OCI-LY7 (cell line): ENCODE measurements at regions not wholly inside any gene's neighbourhood (a gene's known extent, or its start where the extent isn't known, plus 50 kb on each side); places are given as distances from the start of the nearest gene placed in this dataset.

Experiments
- BruUV-seq: library from RNA; stranded (reverse); fragments of 400-500 nt; replicated peaks from 2 replicates; lab custom pipeline; 2021; lab: Mats Ljungman, UMichigan
- CTCF ChIA-PET: fragments of 300-600 bp; sonication (Branson Sonifier 250); formaldehyde crosslinking; loops from one replicate; lab custom pipeline; 2022; ENCODE audit warnings: antibody characterized with exemption; ENCODE audit not compliant: unreplicated experiment; lab: Charles Lee
- POLR2A ChIA-PET: fragments of 300-600 bp; sonication (Branson Sonifier 250); formaldehyde crosslinking; loops from one replicate; lab custom pipeline; 2022; ENCODE audit warnings: antibody characterized with exemption; lab: Charles Lee
- DNase-seq: peaks from one replicate; pipeline ENCODE4 v3.0.0-alpha.2; 2015; ENCODE audit warnings: low spot score
- H2AFZ ChIP-seq: fragments of 200-600 bp; sonication (generic), shearing (Covaris generic); 2 replicates; pipeline ENCODE4 v1.6.1; 2014; ENCODE audit warnings: mild to moderate bottlenecking, antibody characterized with exemption, low read length, moderate library complexity
- H3K27ac ChIP-seq: fragments of 200-600 bp; sonication (generic); 2 replicates; pipeline ENCODE4 v1.5.1; 2014; ENCODE audit warnings: mixed run types, low read depth, mild to moderate bottlenecking, moderate library complexity, low read length, inconsistent platforms; ENCODE audit not compliant: poor library complexity, severe bottlenecking
- H3K36me3 ChIP-seq: fragments of 200-600 bp; sonication (generic); 2 replicates; pipeline ENCODE4 v1.6.1; 2014; ENCODE audit warnings: mild to moderate bottlenecking, antibody characterized with exemption, low read length, moderate library complexity, mixed read lengths; ENCODE audit not compliant: insufficient read depth
- H3K4me1 ChIP-seq: fragments of 200-600 bp; sonication (generic); 2 replicates; pipeline ENCODE4 v1.5.1; 2014; ENCODE audit warnings: mild to moderate bottlenecking, low read length; ENCODE audit not compliant: insufficient read depth, poor library complexity, severe bottlenecking
- H3K4me2 ChIP-seq: fragments of 200-600 bp; sonication (generic); 2 replicates; pipeline ENCODE4 v1.6.1; 2014; ENCODE audit warnings: mild to moderate bottlenecking, low read length
- H3K4me3 ChIP-seq: fragments of 200-600 bp; sonication (generic); 2 replicates; pipeline ENCODE4 v1.5.1; 2014; ENCODE audit warnings: mild to moderate bottlenecking, low read depth, low read length; ENCODE audit not compliant: poor library complexity, severe bottlenecking
- H3K79me2 ChIP-seq: fragments of 200-600 bp; sonication (generic); 2 replicates; pipeline ENCODE4 v1.6.1; 2016; ENCODE audit warnings: low read depth, mild to moderate bottlenecking, low read length, moderate library complexity, mixed read lengths; ENCODE audit not compliant: insufficient read depth
- H3K9me2 ChIP-seq: fragments of 200-600 bp; sonication (generic); 2 replicates; pipeline ENCODE4 v1.6.1; 2016; ENCODE audit warnings: mild to moderate bottlenecking, low read length, mixed read lengths; ENCODE audit not compliant: insufficient read depth
- H3K9me3 ChIP-seq: fragments of 200-600 bp; sonication (generic); 2 replicates; pipeline ENCODE4 v1.6.1; 2014; ENCODE audit warnings: mild to moderate bottlenecking, mixed run types, low read length, mixed read lengths
- H4K20me1 ChIP-seq: fragments of 200-600 bp; sonication (generic); 2 replicates; pipeline ENCODE4 v1.6.1; 2014; ENCODE audit warnings: mild to moderate bottlenecking, antibody characterized with exemption, low read length, moderate library complexity, mixed read lengths; ENCODE audit not compliant: insufficient read depth
- EZH2phosphoT487 ChIP-seq: fragments of 200-600 bp; sonication (generic); IDR thresholded peaks from 2 replicates; pipeline ENCODE4 v1.6.1; 2018; ENCODE audit warnings: low read depth, borderline replicate concordance, mild to moderate bottlenecking, mixed run types, antibody characterized with exemption, low read length, moderate library complexity, mixed read lengths
- intact Hi-C: fragments of 100-400 bp; cut with micrococcal nuclease; formaldehyde crosslinking; loops from one replicate; pipeline ENCODE4 v1.10.0; 2022; ENCODE audit not compliant: unreplicated experiment
- TF ChIP-seq, protein P1 (sequence below): fragments of 200-600 bp; sonication (generic); conservative IDR thresholded peaks from 2 replicates; pipeline ENCODE4 v1.5.1; 2014; ENCODE audit warnings: mild to moderate bottlenecking, antibody characterized with exemption, low read length, moderate library complexity, mixed read lengths

DNA sequence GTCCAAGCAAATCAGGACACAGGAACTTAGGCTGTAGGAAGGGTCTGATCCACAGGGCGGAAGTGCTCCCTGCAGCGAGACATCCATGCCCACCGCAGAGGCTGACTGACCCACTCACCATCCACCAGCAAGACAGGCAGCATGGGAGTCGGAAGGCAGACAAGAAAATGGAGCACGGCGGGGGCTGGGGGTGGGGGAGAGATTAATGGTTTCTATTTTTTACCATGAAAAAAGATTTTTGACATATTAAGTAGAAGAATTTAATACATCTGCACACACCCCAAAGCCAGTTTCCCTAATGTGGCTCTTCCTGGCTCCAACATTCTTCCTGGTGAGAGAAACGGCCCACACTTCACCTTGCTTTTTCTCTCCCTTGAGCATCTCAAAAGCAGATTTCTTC lies 55.1 kb upstream of the ST8SIA3 start:
- CTCF ChIA-PET = no interaction called here
- Histone ChIP-seq H3K36me3 (no peaks in the 10 kb centered on the region), H3K9me2 (no peaks in the 10 kb centered on the region), H3K79me2 (no peaks in the 10 kb centered on the region), H3K4me3 (no peak overlapping the region), H3K9me3 (no peaks in the 10 kb centered on the region), H3K4me2 (no peak overlapping the region), H2AFZ (no peak overlapping the region), H4K20me1 (no peaks in the 10 kb centered on the region), H3K27ac (no peak overlapping the region), H3K4me1 (no peaks in the 10 kb centered on the region)
- no peak for DNase-seq
- intact Hi-C loops = no loop called here
- no TSS peak for BruUV-seq
- TF ChIP-seq, protein P1, sequence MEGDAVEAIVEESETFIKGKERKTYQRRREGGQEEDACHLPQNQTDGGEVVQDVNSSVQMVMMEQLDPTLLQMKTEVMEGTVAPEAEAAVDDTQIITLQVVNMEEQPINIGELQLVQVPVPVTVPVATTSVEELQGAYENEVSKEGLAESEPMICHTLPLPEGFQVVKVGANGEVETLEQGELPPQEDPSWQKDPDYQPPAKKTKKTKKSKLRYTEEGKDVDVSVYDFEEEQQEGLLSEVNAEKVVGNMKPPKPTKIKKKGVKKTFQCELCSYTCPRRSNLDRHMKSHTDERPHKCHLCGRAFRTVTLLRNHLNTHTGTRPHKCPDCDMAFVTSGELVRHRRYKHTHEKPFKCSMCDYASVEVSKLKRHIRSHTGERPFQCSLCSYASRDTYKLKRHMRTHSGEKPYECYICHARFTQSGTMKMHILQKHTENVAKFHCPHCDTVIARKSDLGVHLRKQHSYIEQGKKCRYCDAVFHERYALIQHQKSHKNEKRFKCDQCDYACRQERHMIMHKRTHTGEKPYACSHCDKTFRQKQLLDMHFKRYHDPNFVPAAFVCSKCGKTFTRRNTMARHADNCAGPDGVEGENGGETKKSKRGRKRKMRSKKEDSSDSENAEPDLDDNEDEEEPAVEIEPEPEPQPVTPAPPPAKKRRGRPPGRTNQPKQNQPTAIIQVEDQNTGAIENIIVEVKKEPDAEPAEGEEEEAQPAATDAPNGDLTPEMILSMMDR = no peak
- no peak for TF ChIP-seq EZH2phosphoT487
- POLR2A ChIA-PET = interaction anchor here (0.5 kb wide), 1 partner anchor 529 kb away, joined by 4 read pairs; no protein-coding TSS in a partner anchor

DNA sequence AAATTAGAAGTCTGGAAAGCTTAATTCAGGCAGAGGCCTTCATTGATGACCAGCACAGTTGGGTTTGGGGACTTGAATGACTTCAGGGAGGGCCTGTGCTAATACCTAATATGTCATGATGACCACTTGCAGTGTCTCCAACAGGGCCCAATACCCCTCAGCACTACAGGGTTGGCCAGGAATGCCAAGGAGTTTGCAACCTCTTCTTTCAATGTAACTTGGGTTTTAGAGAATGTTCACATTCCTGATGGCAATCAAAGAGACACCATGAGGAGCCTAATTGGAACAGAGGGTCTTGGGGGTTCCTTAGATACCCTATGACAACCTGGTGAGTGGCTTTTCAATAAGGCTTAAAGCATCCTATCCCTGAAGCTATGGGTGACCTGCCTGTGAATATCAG lies 52.4 kb upstream of the ST8SIA3 start:
- no peaks in the 10 kb centered on the region for H4K20me1 ChIP-seq

More for the DNA sequence above, 52.4 kb upstream of the ST8SIA3 start:
- H3K27ac ChIP-seq = no peak overlapping the region
- H3K9me2 ChIP-seq = no peaks in the 10 kb centered on the region
- intact Hi-C loops = no loop called here
- H3K9me3 ChIP-seq = no peaks in the 10 kb centered on the region
- no TSS peak for BruUV-seq
- no peaks in the 10 kb centered on the region for H3K4me1 ChIP-seq
- DNase-seq = no peak
- CTCF ChIA-PET = no interaction called here
- H2AFZ ChIP-seq = no peak overlapping the region
- TF ChIP-seq, protein P1 = no peak
- TF ChIP-seq EZH2phosphoT487 = no peak
- POLR2A ChIA-PET = no interaction called here
- H3K36me3 ChIP-seq = no peaks in the 10 kb centered on the region
- no peak overlapping the region for H3K4me2 ChIP-seq
- H3K79me2 ChIP-seq = no peaks in the 10 kb centered on the region
- no peak overlapping the region for H3K4me3 ChIP-seq
